Activated naive CD4-positive, alpha-beta T cell treated with anti-CD3 and anti-CD28 coated beads, Interleukin-2, amount 50 U/mL, for 72 hours (primary cell): ENCODE measurements at regions not wholly inside any gene's neighbourhood (a gene's known extent, or its start where the extent isn't known, plus 50 kb on each side); places are given as distances from the start of the nearest gene placed in this dataset.

ENCODE experiments used
- ATAC-seq, 2 donors: fragments of 150-1000 bp; cut with Tn5 transposase; 2 replicates each; pipeline ENCODE4 v1.10.0; 2021; ENCODE audit warnings: mild to moderate bottlenecking in 2 of 2, moderate library complexity in 2 of 2
- DNase-seq, 2 donors: peaks; one replicate each; pipeline ENCODE4 v3.0.0; 2021 to 2022; ENCODE audit warnings: low spot score in 2 of 2
- H3K27ac Mint-ChIP-seq, 2 donors: one replicate each; pipeline ENCODE4 v1.8.0; 2022; ENCODE audit warnings: mild to moderate bottlenecking in 2 of 2, mixed read lengths in 2 of 2
- H3K36me3 Mint-ChIP-seq, 2 donors: one replicate each; pipeline ENCODE4 v1.8.0; 2022; ENCODE audit warnings: mixed read lengths in 2 of 2
- H3K9me3 Mint-ChIP-seq, 2 donors: one replicate each; pipeline ENCODE4 v1.8.0; 2022; ENCODE audit warnings: mixed read lengths in 2 of 2

DNA sequence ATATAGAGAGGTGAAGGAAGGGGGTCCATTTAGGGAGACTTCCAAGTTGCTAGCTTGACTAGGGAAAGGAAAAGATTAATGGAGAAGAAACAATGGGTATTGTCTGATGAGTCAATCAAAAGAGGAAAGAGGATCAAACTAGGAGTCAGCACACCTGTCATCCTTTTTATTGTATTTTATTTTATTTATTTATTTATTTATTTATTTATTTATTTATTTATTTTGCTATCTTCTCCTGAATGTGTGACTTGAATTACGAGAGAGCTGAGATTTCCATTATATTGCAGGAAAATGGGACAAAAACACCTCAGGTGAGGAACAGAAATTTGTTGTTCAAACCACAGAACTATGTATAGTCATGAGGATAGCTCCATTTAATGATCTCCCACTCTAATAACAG lies 58.9 kb downstream of the NUDT11 start:
- DNase-seq = no peak
- H3K36me3 Mint-ChIP-seq = no peaks in the 10 kb centered on the region
- no peak overlapping the region for H3K27ac Mint-ChIP-seq
- H3K9me3 Mint-ChIP-seq = peaks cover 0 to 5% of the 10 kb centered on the region in 2 donors
- no peak for ATAC-seq

DNA sequence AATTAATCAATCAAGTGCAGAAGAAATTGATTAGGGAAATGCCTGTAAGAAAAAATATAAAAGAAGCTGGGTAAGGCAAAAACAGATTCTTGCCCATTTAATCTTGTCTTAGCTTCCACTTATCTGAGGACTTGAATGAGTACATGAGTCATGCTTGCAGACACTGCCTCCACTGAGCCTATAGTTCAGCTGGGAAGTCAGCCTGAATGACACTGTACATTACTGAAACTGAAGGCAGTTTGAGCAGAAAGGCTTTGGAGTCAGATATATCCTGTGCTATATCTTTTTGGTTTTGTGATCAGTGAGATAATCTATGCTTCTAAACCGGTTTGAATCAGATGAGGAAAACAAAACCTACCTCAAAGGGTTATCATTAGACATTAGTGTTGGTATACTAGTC lies 61.3 kb downstream of the NUDT11 start:
- H3K27ac Mint-ChIP-seq = no peak overlapping the region
- H3K36me3 Mint-ChIP-seq = no peaks in the 10 kb centered on the region
- DNase-seq (no peak), ATAC-seq (peak in 1 of 2 donors; percentile 69)
- H3K9me3 Mint-ChIP-seq = no peaks in the 10 kb centered on the region

DNA sequence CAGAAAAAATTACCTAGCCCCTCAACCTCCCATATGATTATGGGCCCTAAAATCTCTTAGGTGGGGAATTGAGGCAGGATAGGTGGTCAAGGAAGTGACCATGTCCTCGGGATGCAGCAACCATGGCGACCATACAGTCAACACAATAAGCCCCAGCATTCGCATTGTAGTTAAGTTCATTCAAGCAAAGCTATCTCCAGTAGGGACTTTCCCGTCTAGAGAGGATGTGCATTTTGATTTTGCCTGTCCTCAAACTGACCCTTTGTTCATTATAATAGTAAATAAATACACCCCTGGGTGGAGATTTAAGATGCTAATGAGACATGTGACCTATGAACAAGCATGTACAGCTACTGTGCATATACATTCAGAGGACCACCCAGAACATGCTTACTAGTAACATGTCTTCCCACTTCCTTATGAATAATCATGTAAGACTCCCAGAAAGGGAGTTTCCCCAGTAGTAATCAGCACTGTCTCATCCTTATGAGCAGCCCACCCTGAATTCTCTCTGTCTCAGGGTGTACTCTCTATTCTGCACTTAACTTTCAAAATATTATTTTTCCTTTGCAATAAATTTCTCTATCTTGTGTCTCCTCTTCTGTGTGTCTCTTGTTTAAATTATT lies 74.3 kb downstream of the NUDT11 start:
- ATAC-seq (no peak), DNase-seq (no peak)
- Mint-ChIP-seq H3K36me3 (no peaks in the 10 kb centered on the region), H3K9me3 (no peaks in the 10 kb centered on the region), H3K27ac (no peak overlapping the region)

DNA sequence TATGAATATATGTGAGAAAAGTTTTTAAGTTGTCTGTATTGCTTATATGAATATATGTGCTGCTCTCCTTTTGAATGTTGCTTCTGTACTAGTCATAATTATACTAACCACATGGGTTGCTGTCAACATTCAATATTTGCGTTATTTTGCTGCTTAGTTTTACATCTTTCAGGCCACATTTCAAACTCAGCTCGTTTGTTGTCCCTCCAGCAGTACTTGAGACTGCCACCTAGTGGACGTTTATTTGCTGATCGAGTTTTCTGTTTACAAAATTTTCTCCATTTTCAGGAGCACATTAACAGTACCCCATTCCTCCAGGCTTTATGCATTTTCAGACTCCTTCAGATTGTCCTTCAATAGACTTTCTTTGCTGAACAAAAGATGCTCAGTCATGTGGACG lies 75.8 kb downstream of the NUDT11 start:
- Mint-ChIP-seq H3K36me3 (no peaks in the 10 kb centered on the region), H3K9me3 (no peaks in the 10 kb centered on the region), H3K27ac (no peak overlapping the region)
- ATAC-seq = peak in 1 of 2 donors; percentile 71
- DNase-seq = peak in 1 of 2 donors; percentile 19

DNA sequence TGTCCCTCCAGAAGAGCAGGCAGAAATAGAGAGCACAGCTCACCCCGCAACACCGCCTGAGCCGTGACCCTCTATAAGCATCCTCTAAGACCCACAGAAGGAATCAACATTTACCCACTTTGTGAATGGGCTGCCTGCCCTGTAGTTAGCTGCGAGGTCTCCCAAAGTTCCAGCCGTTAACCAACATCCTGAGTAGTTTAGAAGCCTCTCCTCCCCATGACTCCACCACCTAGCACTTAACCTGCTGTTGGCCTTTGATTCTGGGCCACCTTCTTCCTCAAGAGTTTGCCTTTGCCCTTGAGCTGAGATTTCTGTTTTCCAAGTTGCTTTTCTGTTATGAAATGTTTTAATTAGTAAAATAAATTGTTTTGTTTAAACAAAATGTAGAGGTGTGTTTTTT lies 75.8 kb downstream of the NUDT10 start:
- DNase-seq (no peak), ATAC-seq (no peak)
- H3K27ac Mint-ChIP-seq = no peak overlapping the region
- peaks cover 0 to 2% of the 10 kb centered on the region in 2 donors for H3K36me3 Mint-ChIP-seq
- no peaks in the 10 kb centered on the region for H3K9me3 Mint-ChIP-seq

DNA sequence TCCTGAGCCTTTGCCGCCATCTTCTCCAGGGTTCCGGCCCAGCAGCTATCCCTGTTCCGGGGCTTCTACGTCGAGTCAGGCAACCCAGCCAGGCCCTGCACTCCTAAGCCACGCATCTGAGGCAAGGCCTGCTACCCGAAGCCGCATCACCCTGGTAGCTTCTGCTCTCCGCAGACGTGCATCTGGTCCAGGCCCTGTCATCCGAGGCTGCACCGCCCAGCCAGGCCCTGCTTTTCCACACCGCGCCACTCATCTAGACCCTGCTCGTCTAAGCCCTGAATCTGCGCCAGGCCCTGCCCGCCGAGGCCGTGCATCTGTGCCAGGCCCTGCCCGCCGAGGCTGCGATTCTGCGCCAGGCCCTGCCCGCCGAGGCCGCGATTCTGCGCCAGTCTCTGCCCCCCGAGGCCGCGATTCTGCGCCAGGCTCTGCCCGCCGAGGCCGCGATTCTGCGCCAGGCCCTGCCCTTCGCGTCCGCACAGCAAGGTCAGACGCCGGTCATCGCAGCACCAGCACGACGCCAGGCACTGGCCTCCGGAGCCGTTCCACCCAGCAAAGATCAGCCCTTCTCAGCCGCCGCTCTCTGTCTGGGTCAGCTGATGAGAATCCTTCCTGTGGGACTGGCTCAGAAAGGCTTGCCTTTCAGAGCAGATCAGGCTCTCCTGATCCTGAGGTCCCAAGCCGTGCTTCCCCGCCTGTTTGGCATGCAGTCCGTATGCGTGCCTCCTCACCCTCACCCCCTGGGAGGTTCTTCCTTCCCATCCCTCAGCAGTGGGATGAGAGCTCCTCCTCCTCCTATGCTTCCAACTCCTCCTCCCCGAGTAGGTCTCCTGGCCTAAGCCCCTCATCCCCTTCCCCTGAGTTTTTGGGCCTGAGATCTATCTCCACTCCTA lies 75.1 kb downstream of the NUDT10 start:
- Mint-ChIP-seq H3K36me3 (no peaks in the 10 kb centered on the region), H3K27ac (no peak overlapping the region), H3K9me3 (no peaks in the 10 kb centered on the region)
- ATAC-seq = no peak
- DNase-seq = no peak

DNA sequence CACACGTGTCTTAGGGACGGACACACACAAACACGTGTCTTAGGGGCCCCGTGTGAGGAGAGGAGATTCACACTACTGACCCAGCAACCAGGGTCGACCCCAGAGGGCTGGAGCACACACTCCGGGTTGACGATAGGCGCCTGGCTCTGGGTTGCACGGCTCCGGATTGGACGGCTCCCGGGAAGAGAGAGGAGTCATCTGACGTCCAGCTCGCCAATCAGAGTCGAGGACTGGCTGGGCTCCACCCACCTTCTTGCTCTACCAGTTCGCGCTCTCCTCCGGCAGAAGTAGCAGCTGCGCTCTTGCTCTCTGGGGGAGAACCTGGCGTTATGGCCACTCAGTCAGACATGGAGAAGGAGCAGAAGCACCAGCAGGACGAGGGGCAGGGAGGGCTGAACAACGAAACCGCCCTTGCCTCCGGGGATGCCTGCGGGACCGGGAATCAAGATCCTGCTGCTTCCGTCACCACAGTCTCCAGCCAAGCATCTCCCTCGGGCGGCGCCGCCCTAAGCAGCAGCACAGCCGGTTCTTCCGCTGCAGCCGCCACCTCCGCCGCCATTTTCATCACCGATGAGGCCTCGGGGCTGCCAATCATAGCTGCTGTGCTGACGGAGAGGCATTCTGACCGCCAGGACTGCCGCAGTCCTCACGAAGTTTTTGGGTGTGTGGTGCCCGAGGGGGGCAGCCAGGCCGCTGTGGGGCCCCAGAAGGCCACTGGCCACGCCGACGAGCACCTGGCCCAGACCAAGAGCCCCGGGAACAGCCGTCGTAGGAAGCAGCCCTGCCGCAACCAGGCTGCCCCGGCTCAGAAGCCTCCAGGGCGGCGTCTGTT lies 74.3 kb downstream of the NUDT10 start:
- no peak overlapping the region for H3K27ac Mint-ChIP-seq
- no peaks in the 10 kb centered on the region for H3K9me3 Mint-ChIP-seq
- DNase-seq (no peak), ATAC-seq (no peak)
- H3K36me3 Mint-ChIP-seq = no peaks in the 10 kb centered on the region

DNA sequence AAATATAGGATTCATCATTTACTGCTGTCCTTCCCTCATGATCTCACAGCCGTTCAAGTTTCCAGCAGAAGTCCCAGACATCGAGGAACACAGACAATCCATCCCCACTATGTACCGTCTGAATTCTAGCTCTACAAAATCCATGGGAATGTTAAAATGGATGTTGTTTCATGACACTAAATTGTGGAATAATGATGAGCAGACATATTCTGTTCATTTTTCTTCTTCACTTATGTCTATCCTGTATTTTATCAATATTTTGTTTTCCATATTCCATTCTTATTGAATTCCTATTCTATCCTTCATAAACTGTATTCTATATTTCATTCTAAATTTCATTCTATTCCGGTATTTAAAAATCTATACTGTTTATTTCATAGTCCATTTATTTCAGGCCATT lies 71.8 kb downstream of the NUDT10 start:
- DNase-seq = no peak
- no peaks in the 10 kb centered on the region for H3K9me3 Mint-ChIP-seq
- ATAC-seq = no peak
- H3K27ac Mint-ChIP-seq = no peak overlapping the region
- H3K36me3 Mint-ChIP-seq = no peaks in the 10 kb centered on the region

DNA sequence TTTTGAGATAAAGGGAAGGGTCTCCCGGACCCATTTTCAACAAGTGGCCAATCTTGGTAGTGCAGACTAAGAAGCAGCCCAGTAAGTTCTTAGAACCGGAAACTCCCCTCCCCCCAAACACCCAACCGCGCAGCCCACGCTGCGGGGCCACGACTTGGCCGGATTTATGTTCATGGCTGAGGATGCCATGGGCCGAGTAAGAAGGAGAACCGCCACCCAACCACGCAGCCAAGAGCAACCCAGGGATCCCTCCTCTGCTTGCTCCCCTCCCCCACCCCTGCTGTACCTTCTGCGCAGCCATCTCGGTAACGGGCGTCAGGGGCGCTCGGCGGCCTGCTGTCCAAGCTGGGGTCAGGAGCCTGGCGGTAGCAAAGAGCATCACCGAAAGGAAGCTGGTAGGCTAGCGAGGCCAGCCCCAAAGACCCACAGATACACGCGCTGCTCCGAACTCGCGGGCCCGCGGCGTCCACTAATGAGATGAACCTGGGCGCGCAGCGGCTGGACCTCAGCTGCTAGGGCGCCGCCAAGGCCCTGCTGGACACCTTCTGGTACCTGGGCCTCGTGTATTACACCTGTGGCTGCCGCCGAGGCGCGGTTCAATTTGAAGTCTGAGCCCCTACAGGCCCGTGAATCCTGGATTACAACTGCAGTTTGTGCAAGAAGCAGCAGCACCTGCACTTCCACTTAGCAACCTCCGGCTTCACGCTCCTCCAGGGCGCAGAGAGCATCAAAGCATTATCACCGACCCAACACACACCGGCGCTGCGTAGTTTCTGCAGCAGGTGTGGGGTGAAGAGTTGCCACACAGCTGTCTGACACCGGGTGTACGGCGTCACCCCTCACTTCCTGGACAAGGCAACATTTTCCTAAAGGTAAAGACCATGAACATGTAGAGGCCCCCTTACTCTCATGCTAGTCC lies 63.4 kb downstream of the NUDT10 start:
- peak; percentile 80 to 87 for ATAC-seq
- DNase-seq = peak; percentile 35 to 57
- H3K9me3 Mint-ChIP-seq = peaks cover 0 to 14% of the 10 kb centered on the region in 2 donors
- H3K36me3 Mint-ChIP-seq = peaks cover 7 to 17% of the 10 kb centered on the region in 2 donors
- peak overlapping the region; percentile 82 to 88 for H3K27ac Mint-ChIP-seq

DNA sequence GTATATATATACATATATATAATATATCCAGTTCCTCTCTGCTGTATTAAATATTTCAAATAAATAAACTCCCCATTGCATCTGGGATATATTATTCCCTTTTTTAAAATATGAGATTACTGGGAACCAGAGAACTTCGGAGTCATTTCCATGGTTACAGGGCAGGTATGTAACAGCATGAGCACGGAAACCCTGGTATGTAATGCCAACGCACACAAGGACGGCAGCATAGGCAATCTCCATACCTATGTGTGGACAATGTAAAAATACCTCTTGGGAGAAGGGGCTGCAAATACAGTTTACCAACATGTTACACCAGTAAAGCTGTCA lies 62.8 kb downstream of the NUDT10 start:
- Mint-ChIP-seq H3K9me3 (peaks cover 0 to 14% of the 10 kb centered on the region in 2 donors), H3K27ac (peak overlapping the region in 1 of 2 donors; percentile 88), H3K36me3 (peaks cover 11 to 17% of the 10 kb centered on the region in 2 donors)
- DNase-seq = no peak
- peak; percentile 23 to 30 for ATAC-seq
